H1 (cell line): ENCODE measurements at regions not wholly inside any gene's neighbourhood (a gene's known extent, or its start where the extent isn't known, plus 50 kb on each side); places are given as distances from the start of the nearest gene placed in this dataset.

ENCODE experiments used
- CHD2 ChIP-seq: IDR thresholded peaks from 2 replicates; pipeline ENCODE4 v1.6.1; 2012; ENCODE audit warnings: low read length, improper control_type of control experiment
- CHD7 ChIP-seq: fragments of 300-600 bp; sonication (generic); IDR thresholded peaks from 2 replicates; pipeline ENCODE4 v1.7.1; 2012; ENCODE audit warnings: low read length, moderate library complexity, mild to moderate bottlenecking, inconsistent platforms; ENCODE audit not compliant: insufficient replicate concordance
- EZH2 ChIP-seq: fragments of 200-600 bp; sonication (generic); IDR thresholded peaks from 2 replicates; pipeline ENCODE4 v1.7.1; 2012; ENCODE audit warnings: low read depth, mild to moderate bottlenecking, moderate library complexity, low read length, inconsistent platforms; ENCODE audit not compliant: severe bottlenecking
- KDM5A ChIP-seq: fragments of 200-600 bp; IDR thresholded peaks from 2 replicates; pipeline ENCODE4 v1.7.1; 2012; ENCODE audit warnings: mild to moderate bottlenecking, low read length, inconsistent platforms, mixed read lengths
- POU5F1 ChIP-seq: IDR thresholded peaks from 2 replicates; pipeline ENCODE4 v1.6.1; 2011; ENCODE audit warnings: low read depth, mild to moderate bottlenecking, low read length, moderate library complexity
- SP1 ChIP-seq: IDR thresholded peaks from 2 replicates; pipeline ENCODE4 v1.6.1; 2011; ENCODE audit warnings: low read depth, low read length
- TAF1 ChIP-seq: IDR thresholded peaks from 2 replicates; pipeline ENCODE4 v1.6.1; 2011; ENCODE audit warnings: mild to moderate bottlenecking, low read depth, low read length
- TCF12 ChIP-seq: IDR thresholded peaks from 2 replicates; pipeline ENCODE4 v1.6.1; 2011; ENCODE audit warnings: low read depth, mild to moderate bottlenecking, low read length
- TF ChIP-seq, protein P1 (sequence below): IDR thresholded peaks from 2 replicates; pipeline ENCODE4 v1.6.1; 2012; ENCODE audit warnings: low read length, inconsistent platforms

GRCh38 chr2:43084699-43085091 lies 141.7 kb downstream of the ZFP36L2 start (continued):
- TF ChIP-seq CHD7 (no peak), TCF12 (no peak), POU5F1 (no peak), SP1 (no peak), CHD2 (no peak), TAF1 (no peak), EZH2 (no peak), KDM5A (no peak)
- TF ChIP-seq, protein P1, sequence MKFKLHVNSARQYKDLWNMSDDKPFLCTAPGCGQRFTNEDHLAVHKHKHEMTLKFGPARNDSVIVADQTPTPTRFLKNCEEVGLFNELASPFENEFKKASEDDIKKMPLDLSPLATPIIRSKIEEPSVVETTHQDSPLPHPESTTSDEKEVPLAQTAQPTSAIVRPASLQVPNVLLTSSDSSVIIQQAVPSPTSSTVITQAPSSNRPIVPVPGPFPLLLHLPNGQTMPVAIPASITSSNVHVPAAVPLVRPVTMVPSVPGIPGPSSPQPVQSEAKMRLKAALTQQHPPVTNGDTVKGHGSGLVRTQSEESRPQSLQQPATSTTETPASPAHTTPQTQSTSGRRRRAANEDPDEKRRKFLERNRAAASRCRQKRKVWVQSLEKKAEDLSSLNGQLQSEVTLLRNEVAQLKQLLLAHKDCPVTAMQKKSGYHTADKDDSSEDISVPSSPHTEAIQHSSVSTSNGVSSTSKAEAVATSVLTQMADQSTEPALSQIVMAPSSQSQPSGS = no peak
